ENCODE measurements at regions not wholly inside any gene's neighbourhood (a gene's known extent, or its start where the extent isn't known, plus 50 kb on each side); places are given as distances from the start of the nearest gene placed in this dataset.

DNA sequence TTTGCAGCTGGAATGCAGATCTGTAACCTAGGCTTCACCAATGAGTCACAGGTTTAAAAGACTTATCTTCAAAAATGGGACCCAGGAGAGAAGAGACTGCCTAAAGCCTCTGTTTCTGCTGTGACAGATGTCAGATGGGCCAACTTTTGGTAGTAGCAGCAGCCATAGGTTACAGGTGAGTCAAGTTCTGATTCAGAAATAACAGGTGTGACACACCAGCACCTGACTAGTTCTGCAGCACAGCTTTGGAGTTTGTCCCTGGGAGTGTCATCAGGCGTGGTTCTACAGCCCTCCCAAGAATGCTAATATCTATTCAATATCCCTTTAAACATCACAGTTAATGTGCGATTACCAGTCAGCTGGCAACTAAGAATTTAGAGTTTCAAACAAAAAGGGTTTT is 121.9 kb upstream of the BTN3A2 start:
- peaks cover 13 to 17% of the 10 kb centered on the region in 2 donors for H3K27me3 ChIP-seq
- no peak for DNase-seq (ENCODE audit: low spot score)

DNA sequence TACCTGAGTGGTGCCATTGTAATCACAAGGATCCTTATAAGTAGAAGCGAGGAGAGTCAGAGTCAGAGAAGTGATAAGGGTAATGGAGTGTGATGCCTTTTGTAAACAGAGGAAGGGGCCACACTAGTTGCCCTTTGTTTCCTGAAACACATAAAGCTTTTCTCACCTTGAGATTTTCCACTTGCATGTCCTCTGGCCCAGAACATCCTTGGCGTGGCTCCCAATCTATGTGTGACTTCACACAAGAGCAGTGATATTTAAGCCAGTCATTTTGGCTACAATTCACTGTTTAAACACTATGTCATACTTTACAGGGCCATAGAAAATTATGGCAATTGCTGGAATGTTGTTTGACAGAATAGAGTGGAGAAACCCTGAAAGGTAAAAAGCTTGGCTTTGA is 121.2 kb upstream of the BTN3A2 start:
- H3K27ac ChIP-seq, result no peak overlapping the region
- H3K9me3 ChIP-seq, result no peaks in the 10 kb centered on the region
- no peak overlapping the region for H3K4me3 ChIP-seq
- peaks cover 11 to 17% of the 10 kb centered on the region in 2 donors for H3K27me3 ChIP-seq
- no peaks in the 10 kb centered on the region for H3K36me3 ChIP-seq
- no peak for TF ChIP-seq CTCF (IDR thresholded peaks at IDR 0.05)
- DNase-seq (ENCODE audit: low spot score), result no peak
- peaks cover 0 to 4% of the 10 kb centered on the region in 2 donors for H3K4me1 ChIP-seq

More for the DNA sequence above, 121.9 kb upstream of the BTN3A2 start:
- Histone ChIP-seq H3K9me3 (no peaks in the 10 kb centered on the region), H3K4me3 (no peak overlapping the region), H3K27ac (no peak overlapping the region), H3K4me1 (peaks cover 0 to 4% of the 10 kb centered on the region in 2 donors), H3K36me3 (no peaks in the 10 kb centered on the region)
- TF ChIP-seq CTCF (IDR thresholded peaks at IDR 0.05), result no peak

DNA sequence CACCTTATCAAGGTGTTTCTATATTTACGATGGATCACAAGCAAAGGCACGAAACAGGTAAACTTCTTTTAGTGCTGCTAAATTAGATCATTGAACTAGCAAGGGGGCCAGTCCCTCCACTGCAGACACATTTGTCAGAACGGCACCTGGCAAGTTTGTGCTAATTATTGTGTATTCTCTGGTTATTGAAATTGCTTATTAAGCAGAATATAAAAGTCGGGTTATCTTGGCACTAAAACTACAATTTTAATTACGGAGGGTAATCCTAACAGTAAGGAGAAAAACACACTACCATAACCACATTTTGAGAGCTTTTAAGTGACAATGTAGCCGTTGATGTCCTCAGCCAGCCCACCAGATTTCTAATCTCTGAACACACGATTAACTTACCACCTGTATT is 118.9 kb upstream of the BTN3A2 start:
- H3K4me1 ChIP-seq, result peaks cover 0 to under 1% of the 10 kb centered on the region in 2 donors
- no peaks in the 10 kb centered on the region for H3K36me3 ChIP-seq
- no peak overlapping the region for H3K27ac ChIP-seq
- H3K27me3 ChIP-seq, result peaks cover 18 to 20% of the 10 kb centered on the region in 2 donors
- DNase-seq (ENCODE audit: low spot score), result no peak
- H3K9me3 ChIP-seq, result no peaks in the 10 kb centered on the region
- no peak for TF ChIP-seq CTCF (IDR thresholded peaks at IDR 0.05)
- no peak overlapping the region for H3K4me3 ChIP-seq

DNA sequence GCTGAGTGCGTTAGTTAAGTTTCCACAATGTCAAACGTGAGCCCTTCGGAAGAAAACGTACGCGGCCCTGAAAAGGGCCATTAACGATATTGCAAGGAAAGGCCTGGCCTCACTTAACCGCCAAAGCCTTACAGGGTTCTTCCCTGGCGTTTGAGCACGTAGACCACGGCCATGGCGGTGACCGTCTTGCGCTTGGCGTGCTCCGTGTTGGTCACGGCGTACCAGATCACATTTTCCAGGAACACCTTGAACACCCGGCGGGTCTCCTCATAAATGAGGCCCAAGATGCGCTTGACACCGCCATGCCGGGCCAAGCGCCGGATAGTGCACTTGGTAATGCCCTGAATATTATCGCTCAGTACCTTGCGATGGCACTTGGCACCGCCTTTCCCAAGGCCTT is 118.4 kb upstream of the BTN3A2 start:
- H3K4me3 ChIP-seq, result no peak overlapping the region
- no peak overlapping the region for H3K27ac ChIP-seq
- H3K4me1 ChIP-seq, result no peaks in the 10 kb centered on the region
- TF ChIP-seq CTCF (IDR thresholded peaks at IDR 0.05), result no peak
- H3K36me3 ChIP-seq, result no peaks in the 10 kb centered on the region
- H3K27me3 ChIP-seq, result peaks cover 21 to 23% of the 10 kb centered on the region in 2 donors
- no peaks in the 10 kb centered on the region for H3K9me3 ChIP-seq
- no peak for DNase-seq (ENCODE audit: low spot score)

DNA sequence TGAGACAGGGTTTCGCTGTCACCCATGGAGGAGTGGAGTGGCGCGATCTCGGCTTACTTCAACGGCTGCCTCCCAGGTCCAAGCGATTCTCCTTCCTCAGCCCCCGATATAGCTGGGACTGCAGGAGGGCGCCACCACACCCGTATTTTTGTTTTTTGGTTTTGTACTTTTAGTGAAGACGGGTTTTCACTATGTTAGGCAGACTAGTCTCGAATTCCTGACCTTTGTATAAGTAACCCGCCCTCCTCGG is 115.4 kb upstream of the BTN3A2 start:
- DNase-seq (ENCODE audit: low spot score), result no peak
- H3K4me3 ChIP-seq, result peak overlapping the region; percentile 32 to 54
- no peaks in the 10 kb centered on the region for H3K9me3 ChIP-seq
- no peaks in the 10 kb centered on the region for H3K36me3 ChIP-seq
- H3K4me1 ChIP-seq, result no peaks in the 10 kb centered on the region
- H3K27ac ChIP-seq, result peak overlapping the region; percentile 4 to 68
- TF ChIP-seq CTCF (IDR thresholded peaks at IDR 0.05), result no peak
- peaks cover 25 to 35% of the 10 kb centered on the region in 2 donors for H3K27me3 ChIP-seq

DNA sequence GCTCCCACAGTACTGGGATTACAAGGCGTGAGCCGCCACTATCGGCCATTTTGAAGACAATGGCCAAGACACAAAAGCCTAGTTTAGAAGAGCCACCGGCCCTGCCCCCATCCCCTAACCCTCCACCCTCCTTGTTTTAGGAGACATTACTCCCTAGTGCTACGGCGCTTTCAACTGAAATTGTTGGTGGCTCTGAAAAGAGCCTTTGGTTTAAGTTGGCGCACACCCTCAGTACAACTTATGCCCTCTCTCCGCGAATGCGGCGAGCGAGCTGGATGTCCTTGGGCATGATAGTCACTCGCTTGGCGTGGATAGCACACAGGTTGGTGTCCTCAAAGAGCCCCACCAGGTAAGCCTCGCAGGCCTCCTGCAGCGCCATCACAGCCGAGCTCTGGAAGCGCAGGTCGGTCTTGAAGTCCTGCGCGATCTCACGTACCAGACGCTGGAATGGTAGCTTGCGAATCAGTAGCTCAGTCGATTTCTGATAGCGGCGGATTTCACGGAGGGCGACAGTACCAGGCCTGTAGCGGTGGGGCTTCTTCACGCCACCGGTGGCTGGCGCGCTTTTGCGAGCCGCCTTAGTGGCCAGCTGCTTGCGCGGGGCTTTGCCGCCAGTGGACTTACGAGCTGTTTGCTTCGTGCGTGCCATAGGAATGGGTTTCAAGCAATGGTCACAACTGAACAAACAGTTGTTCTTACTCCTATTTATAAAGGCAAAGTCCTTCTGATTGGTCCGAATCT is 114.9 kb upstream of the BTN3A2 start:
- peak in 1 of 2 donors; percentile 28 for TF ChIP-seq CTCF (IDR thresholded peaks at IDR 0.05)
- H3K9me3 ChIP-seq, result no peaks in the 10 kb centered on the region
- H3K27me3 ChIP-seq, result peaks cover 25 to 35% of the 10 kb centered on the region in 2 donors

More for the DNA sequence above, 114.9 kb upstream of the BTN3A2 start:
- Histone ChIP-seq H3K36me3 (no peaks in the 10 kb centered on the region), H3K4me1 (no peaks in the 10 kb centered on the region), H3K4me3 (peak overlapping the region; percentile 32 to 54), H3K27ac (peak overlapping the region; percentile 4 to 68)
- DNase-seq (ENCODE audit: low spot score), result no peak

Measured in right atrium auricular region (tissue), 2 donors.